ENCODE measurements at regions not wholly inside any gene's neighbourhood (a gene's known extent, or its start where the extent isn't known, plus 50 kb on each side); places are given as distances from the start of the nearest gene placed in this dataset.

GRCh38 chr7:46745707-46746090, 824.6 kb upstream of the IGFBP3 start:
- DNase-seq (ENCODE audit: extremely low spot score): no peak
- ChIA-PET POLR2A (no interaction called here), CTCF (no interaction called here)
- TF ChIP-seq BHLHE40 (IDR thresholded peaks at IDR 0.05; ENCODE audit: borderline replicate concordance) (no peak), ZNF384 (IDR thresholded peaks at IDR 0.05) (no peak), LEF1 (IDR thresholded peaks at IDR 0.05; ENCODE audit: borderline replicate concordance) (no peak), FOXM1 (IDR thresholded peaks at IDR 0.05; ENCODE audit: borderline replicate concordance) (no peak), L3MBTL2 (conservative IDR thresholded peaks at IDR 0.05) (no peak), TARDBP (IDR thresholded peaks at IDR 0.05) (no peak), ARNT (IDR thresholded peaks at IDR 0.05) (no peak), FOXK2 (IDR thresholded peaks at IDR 0.05) (no peak), SP1 (IDR thresholded peaks at IDR 0.05) (no peak)

DNA sequence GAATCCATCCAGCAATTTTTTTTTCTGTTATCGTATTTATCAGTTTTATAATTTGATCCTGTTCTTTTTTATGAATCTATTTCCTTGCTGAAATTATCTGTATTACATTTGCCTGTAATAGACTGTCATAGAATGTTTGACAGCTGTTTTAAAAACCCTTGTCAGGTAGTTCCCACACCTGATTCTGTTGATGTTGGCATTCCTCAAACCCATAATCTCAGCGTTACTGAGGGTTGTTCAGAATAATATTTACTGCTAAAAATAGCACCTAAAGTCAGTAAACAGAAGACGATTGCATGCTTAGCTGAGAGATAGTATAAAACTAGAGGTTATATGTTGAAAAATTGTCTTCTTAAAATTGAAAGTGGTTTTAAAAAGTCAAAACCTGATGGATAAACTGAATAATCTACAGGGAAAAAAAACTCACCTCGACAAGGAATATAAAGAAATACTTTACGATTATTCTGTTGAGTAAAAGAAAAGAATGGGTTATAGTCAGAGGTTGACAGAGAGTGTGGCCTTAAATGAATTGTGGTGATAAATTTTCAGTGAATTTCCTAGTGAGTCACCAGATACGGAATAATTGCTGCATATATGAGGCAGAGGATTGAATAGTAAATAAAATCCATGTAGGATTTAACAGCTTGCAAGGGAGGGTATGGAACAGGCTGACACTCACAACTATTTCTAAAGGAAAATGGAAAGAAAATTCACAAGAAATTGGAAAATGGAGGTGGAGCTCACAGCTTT, 824.1 kb upstream of the IGFBP3 start:
- DNase-seq (ENCODE audit: extremely low spot score): no peak
- ChIA-PET POLR2A (no interaction called here), CTCF (interaction anchor here (0.6 kb wide), 1 partner anchor 1042 kb away, joined by 3 read pairs; no protein-coding TSS in a partner anchor)
- TF ChIP-seq SP1 (IDR thresholded peaks at IDR 0.05) (no peak), TARDBP (IDR thresholded peaks at IDR 0.05) (no peak), SUZ12 (IDR thresholded peaks at IDR 0.05) (no peak), CTBP1 (IDR thresholded peaks at IDR 0.05; ENCODE audit: borderline replicate concordance) (no peak)

- ChIA-PET CTCF (no interaction called here), POLR2A (no interaction called here)
- no peak for TF ChIP-seq FOXA1 (IDR thresholded peaks at IDR 0.05)
- TF ChIP-seq, protein P1, sequence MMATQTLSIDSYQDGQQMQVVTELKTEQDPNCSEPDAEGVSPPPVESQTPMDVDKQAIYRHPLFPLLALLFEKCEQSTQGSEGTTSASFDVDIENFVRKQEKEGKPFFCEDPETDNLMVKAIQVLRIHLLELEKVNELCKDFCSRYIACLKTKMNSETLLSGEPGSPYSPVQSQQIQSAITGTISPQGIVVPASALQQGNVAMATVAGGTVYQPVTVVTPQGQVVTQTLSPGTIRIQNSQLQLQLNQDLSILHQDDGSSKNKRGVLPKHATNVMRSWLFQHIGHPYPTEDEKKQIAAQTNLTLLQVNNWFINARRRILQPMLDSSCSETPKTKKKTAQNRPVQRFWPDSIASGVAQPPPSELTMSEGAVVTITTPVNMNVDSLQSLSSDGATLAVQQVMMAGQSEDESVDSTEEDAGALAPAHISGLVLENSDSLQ (IDR thresholded peaks at IDR 0.05): no peak
- no peak for TF ChIP-seq TARDBP (IDR thresholded peaks at IDR 0.05)
- TF ChIP-seq FOXM1 (IDR thresholded peaks at IDR 0.05; ENCODE audit: borderline replicate concordance): no peak
- no peak for TF ChIP-seq LEF1 (IDR thresholded peaks at IDR 0.05; ENCODE audit: borderline replicate concordance)
- TF ChIP-seq HDGF (IDR thresholded peaks at IDR 0.05; ENCODE audit: borderline replicate concordance): no peak
- no peak for TF ChIP-seq BHLHE40 (IDR thresholded peaks at IDR 0.05; ENCODE audit: borderline replicate concordance)
- no peak for TF ChIP-seq ARNT (IDR thresholded peaks at IDR 0.05)
- no peak for TF ChIP-seq FOXK2 (IDR thresholded peaks at IDR 0.05)
- TF ChIP-seq NFRKB (IDR thresholded peaks at IDR 0.05): no peak
- TF ChIP-seq ELF4 (IDR thresholded peaks at IDR 0.05): no peak
- no peak for DNase-seq (ENCODE audit: extremely low spot score)
Measured at GRCh38 chr7:46742601-46743000, 821.5 kb upstream of the IGFBP3 start.

GRCh38 chr7:46741938-46742540, 821.0 kb upstream of the IGFBP3 start:
- POLR2A ChIA-PET: no interaction called here
- CTCF ChIA-PET: no interaction called here
- TF ChIP-seq TARDBP (IDR thresholded peaks at IDR 0.05): no peak
- no peak for TF ChIP-seq BHLHE40 (IDR thresholded peaks at IDR 0.05; ENCODE audit: borderline replicate concordance)
- no peak for TF ChIP-seq CTBP1 (IDR thresholded peaks at IDR 0.05; ENCODE audit: borderline replicate concordance)
- no peak for TF ChIP-seq ZNF384 (IDR thresholded peaks at IDR 0.05)
- TF ChIP-seq HDGF (IDR thresholded peaks at IDR 0.05; ENCODE audit: borderline replicate concordance): no peak
- TF ChIP-seq SP1 (IDR thresholded peaks at IDR 0.05): no peak
- no peak for TF ChIP-seq ARNT (IDR thresholded peaks at IDR 0.05)
- TF ChIP-seq NFRKB (IDR thresholded peaks at IDR 0.05): no peak
- TF ChIP-seq FOXM1 (IDR thresholded peaks at IDR 0.05; ENCODE audit: borderline replicate concordance): no peak
- TF ChIP-seq, protein P1 (IDR thresholded peaks at IDR 0.05): no peak
- TF ChIP-seq L3MBTL2 (conservative IDR thresholded peaks at IDR 0.05): no peak
- no peak for DNase-seq (ENCODE audit: extremely low spot score)

- ChIA-PET POLR2A (no interaction called here), CTCF (no interaction called here)
- TF ChIP-seq FOXA1 (IDR thresholded peaks at IDR 0.05) (no peak), NFRKB (IDR thresholded peaks at IDR 0.05) (no peak), FOXM1 (IDR thresholded peaks at IDR 0.05; ENCODE audit: borderline replicate concordance) (no peak), SP1 (IDR thresholded peaks at IDR 0.05) (no peak), BHLHE40 (IDR thresholded peaks at IDR 0.05; ENCODE audit: borderline replicate concordance) (no peak), CTBP1 (IDR thresholded peaks at IDR 0.05; ENCODE audit: borderline replicate concordance) (no peak), L3MBTL2 (conservative IDR thresholded peaks at IDR 0.05) (no peak), HDGF (IDR thresholded peaks at IDR 0.05; ENCODE audit: borderline replicate concordance) (no peak), ELF4 (IDR thresholded peaks at IDR 0.05) (no peak), LEF1 (IDR thresholded peaks at IDR 0.05; ENCODE audit: borderline replicate concordance) (no peak), ARNT (IDR thresholded peaks at IDR 0.05) (no peak), ZNF384 (IDR thresholded peaks at IDR 0.05) (no peak), FOXK2 (IDR thresholded peaks at IDR 0.05) (no peak), TARDBP (IDR thresholded peaks at IDR 0.05) (no peak)
- TF ChIP-seq, protein P1 (IDR thresholded peaks at IDR 0.05): no peak
- no peak for DNase-seq (ENCODE audit: extremely low spot score)
Measured at GRCh38 chr7:46741181-46741580, 820.1 kb upstream of the IGFBP3 start.

GRCh38 chr7:46739518-46740234, 818.6 kb upstream of the IGFBP3 start:
- ChIA-PET POLR2A (no interaction called here), CTCF (no interaction called here)
- TF ChIP-seq L3MBTL2 (conservative IDR thresholded peaks at IDR 0.05) (no peak), BHLHE40 (IDR thresholded peaks at IDR 0.05; ENCODE audit: borderline replicate concordance) (no peak)
- no peak for DNase-seq (ENCODE audit: extremely low spot score)

All from HEK293T (cell line).